Body of pancreas (tissue), 4 donors: ENCODE measurements at regions not wholly inside any gene's neighbourhood (a gene's known extent, or its start where the extent isn't known, plus 50 kb on each side); places are given as distances from the start of the nearest gene placed in this dataset.

Experiments
- CTCF ChIP-seq, 7 experiments: fragments of 450-650 bp in 4 of 7; fragments of 200-600 bp in 3 of 7; sonication (generic) in 3 of 7; IDR thresholded peaks; one replicate each; pipeline ENCODE4 v1.5.1; 2016 to 2019; ENCODE audit warnings: antibody characterized with exemption in 7 of 7
- POLR2A ChIP-seq, 3 donors: fragments of 450-650 bp; IDR thresholded peaks; one replicate each; pipeline ENCODE4 v1.6.1; 2016; ENCODE audit warnings: antibody characterized with exemption in 3 of 3, mild to moderate bottlenecking in 2 of 3

GRCh38 chr2:20525041-20526035 lies 78.5 kb downstream of the RHOB start:
- TF ChIP-seq CTCF (IDR thresholded peaks at IDR 0.05): no peak
- no peak for TF ChIP-seq POLR2A (IDR thresholded peaks at IDR 0.05)
